Activated T-cell treated with anti-CD3 and anti-CD28 coated beads, Interleukin-2, amount 50 U/mL, for 24 hours (primary cell): ENCODE measurements at regions not wholly inside any gene's neighbourhood (a gene's known extent, or its start where the extent isn't known, plus 50 kb on each side); places are given as distances from the start of the nearest gene placed in this dataset.
"Not testable (repeated sequence)": the region's sequence is repeated elsewhere in the genome, so short reads cannot be mapped to it uniquely, and the experiment has no call there.

Source experiments
- DNase-seq: peaks from one replicate; pipeline ENCODE4 v3.0.0-alpha.2; 2020
- H3K27ac Mint-ChIP-seq: 2 replicates; pipeline ENCODE4 v1.8.0; 2020; ENCODE audit warnings: mild to moderate bottlenecking, mixed read lengths
- H3K27me3 Mint-ChIP-seq: 2 replicates; pipeline ENCODE4 v1.8.0; 2020; ENCODE audit warnings: mixed read lengths
- H3K36me3 Mint-ChIP-seq: 2 replicates; pipeline ENCODE4 v1.8.0; 2020; ENCODE audit warnings: low read depth, mixed read lengths
- H3K4me1 Mint-ChIP-seq: 2 replicates; pipeline ENCODE4 v1.8.0; 2020; ENCODE audit warnings: low read depth, mixed read lengths
- H3K4me3 Mint-ChIP-seq: 2 replicates; pipeline ENCODE4 v1.8.0; 2020; ENCODE audit warnings: mild to moderate bottlenecking, moderate library complexity, mixed read lengths
- H3K9me3 Mint-ChIP-seq: 2 replicates; pipeline ENCODE4 v1.8.0; 2020; ENCODE audit warnings: mixed read lengths

DNA sequence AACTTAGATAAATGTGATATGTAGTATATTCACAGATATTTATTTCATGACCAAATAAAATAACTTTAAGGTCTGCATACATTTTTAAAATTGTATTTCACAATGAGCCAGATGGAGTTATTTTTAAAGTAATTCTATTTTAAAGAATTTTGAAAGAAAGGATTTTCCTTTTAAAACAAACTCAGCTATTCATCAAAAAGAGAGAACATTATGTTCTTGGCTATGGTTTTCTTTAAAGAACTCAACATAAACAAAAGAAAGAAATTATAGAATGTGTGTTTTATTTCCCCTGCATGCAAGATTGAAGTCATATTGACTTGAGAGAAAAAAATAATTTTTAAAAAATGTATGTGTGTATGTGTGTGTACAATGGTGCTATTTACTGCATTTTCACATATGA is 1023.6 kb upstream of the CITED2 start:
- Mint-ChIP-seq H3K27ac (no peak overlapping the region), H3K27me3 (peaks cover 7% of the 10 kb centered on the region), H3K4me1 (no peaks in the 10 kb centered on the region), H3K4me3 (no peak overlapping the region), H3K36me3 (no peaks in the 10 kb centered on the region), H3K9me3 (no peaks in the 10 kb centered on the region)
- DNase-seq = no peak

DNA sequence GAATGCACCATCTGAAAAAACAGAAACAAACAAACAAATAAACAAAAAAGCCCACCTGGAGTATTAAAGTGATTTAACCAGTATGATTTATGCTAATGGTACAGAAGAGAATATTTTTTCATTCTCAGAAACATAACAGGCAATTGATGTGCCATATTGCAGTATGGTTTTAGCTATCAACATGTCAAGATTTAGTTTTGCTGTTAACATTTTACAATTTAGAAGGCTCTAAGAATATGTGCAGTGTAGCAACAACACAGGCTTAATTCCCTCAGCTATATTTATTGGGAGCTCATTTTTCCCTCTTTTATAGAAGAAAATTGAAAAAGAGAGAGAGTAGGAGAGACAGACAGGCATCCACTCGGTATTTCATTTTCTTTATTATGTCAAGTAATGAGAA is 1022.7 kb upstream of the CITED2 start:
- no peaks in the 10 kb centered on the region for H3K4me1 Mint-ChIP-seq
- H3K36me3 Mint-ChIP-seq = no peaks in the 10 kb centered on the region
- H3K27me3 Mint-ChIP-seq = peaks cover 7% of the 10 kb centered on the region
- no peak overlapping the region for H3K27ac Mint-ChIP-seq
- no peak for DNase-seq
- no peak overlapping the region for H3K4me3 Mint-ChIP-seq
- H3K9me3 Mint-ChIP-seq = no peaks in the 10 kb centered on the region

DNA sequence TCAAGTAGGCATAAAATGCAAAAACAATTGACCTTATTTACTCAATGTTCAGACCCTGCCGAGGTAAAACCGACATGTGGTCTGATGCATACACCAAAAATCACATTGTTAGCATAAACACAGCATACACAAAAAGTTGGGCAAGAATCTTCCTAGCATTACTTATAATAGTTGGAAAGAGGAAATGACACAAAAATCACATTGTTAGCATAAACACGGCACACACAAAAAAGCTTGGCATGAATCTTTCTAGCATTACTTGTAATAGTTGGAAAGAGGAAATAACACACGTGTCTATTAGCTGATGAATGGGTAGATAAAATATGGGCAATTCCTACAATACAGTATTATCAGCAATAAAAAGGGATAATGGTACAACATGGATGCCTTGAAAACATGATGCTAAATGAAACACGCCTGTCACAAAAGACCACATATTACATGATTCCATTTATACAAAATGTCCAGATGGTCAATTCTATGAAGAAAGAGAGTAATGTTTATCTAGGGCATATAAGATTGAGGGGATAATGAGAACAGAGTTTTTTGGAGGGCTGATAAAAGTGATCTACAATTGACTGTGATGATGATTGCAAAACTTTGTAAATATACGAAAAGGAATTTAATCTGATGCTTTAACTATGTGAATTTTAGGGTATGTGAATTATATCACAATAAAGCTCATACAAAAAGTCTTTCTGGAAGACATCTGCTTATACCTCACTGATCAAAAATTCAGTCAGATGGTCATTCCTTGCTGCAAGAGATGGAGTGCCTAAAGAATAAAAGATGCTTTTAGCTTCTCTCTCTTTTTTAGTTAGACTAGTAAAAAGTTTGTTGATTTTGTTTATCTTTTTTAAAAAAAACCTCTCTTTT is 1019.5 kb upstream of the CITED2 start:
- H3K36me3 Mint-ChIP-seq = no peaks in the 10 kb centered on the region
- no peak for DNase-seq
- no peaks in the 10 kb centered on the region for H3K4me1 Mint-ChIP-seq
- H3K27me3 Mint-ChIP-seq = peaks cover 3% of the 10 kb centered on the region
- H3K9me3 Mint-ChIP-seq = no peaks in the 10 kb centered on the region
- H3K4me3 Mint-ChIP-seq = no peak overlapping the region
- H3K27ac Mint-ChIP-seq = no peak overlapping the region

DNA sequence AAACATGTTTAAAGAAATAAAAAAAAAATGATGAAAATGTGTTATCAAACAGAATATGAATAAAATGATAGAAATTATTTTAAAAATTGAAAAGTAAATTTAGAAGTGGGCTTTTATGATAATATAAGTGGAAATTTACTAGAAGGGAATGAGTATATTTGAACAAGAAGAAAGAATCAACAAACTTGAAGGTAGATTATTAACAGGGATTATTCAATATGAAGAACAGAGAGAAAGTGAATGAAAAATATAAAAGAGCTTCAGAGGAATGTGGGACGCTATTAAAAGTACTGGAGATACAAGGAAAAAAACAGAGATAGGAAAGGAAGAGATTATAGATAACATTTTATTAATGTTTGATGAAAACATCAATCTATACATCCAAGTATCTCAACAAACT is 1014.4 kb upstream of the CITED2 start:
- Mint-ChIP-seq H3K4me3 (no peak overlapping the region), H3K27me3 (peaks cover 11% of the 10 kb centered on the region)

DNA sequence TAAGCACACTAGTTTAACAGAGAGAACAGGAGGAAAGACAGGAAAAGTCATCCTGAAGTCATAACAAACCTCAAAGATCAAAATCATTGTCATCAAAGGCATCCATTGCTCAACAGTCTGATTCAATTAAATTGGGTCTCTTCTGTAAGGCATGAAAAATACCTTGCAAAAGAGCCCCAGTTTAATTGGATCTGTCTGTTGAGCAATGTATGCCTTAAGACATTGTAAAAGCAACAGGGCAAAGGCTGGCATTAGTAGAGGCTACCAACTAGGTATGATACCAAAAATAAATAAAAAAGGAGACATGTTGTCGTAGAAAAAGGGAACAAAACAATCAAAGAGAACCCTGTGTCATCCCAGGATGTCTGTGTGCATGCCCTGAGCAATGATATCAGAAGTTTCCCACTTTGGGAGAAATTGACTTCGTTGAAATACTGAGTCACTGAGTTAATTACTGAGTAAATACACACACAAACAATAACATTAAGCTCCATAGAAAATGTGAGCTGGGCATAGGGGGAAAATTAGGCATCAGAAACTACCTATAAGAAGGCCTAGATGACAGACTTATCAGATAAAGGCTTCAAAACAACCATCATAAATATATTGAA is 1013.8 kb upstream of the CITED2 start:
- Mint-ChIP-seq H3K36me3 (no peaks in the 10 kb centered on the region), H3K4me1 (no peaks in the 10 kb centered on the region), H3K9me3 (peaks cover 5% of the 10 kb centered on the region), H3K27ac (no peak overlapping the region), H3K4me3 (no peak overlapping the region), H3K27me3 (peaks cover 8% of the 10 kb centered on the region)
- DNase-seq = no peak

More for the DNA sequence above, 1014.4 kb upstream of the CITED2 start:
- H3K36me3 Mint-ChIP-seq = no peaks in the 10 kb centered on the region
- H3K4me1 Mint-ChIP-seq = no peaks in the 10 kb centered on the region
- H3K27ac Mint-ChIP-seq = no peak overlapping the region
- peaks cover 5% of the 10 kb centered on the region for H3K9me3 Mint-ChIP-seq
- no peak for DNase-seq

DNA sequence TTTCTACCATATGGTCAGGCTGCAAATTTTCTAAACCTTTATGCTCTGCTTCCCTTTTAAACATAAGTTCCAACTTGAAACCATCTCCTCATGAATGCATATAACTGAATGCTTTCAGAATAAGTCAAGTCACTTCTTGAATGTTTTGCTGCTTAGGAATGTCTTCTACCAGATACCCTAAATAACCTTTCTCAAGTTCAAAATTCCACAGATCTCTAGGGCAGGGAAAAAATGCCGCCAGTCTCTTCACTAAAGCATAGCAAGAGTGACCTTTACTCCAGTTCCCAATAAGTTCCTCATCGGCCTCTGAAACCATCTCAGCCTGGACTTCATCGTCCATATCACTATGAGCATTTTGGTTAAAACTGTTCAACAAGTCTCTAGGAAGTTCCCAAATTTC is 1011.2 kb upstream of the CITED2 start:
- H3K36me3 Mint-ChIP-seq = no peaks in the 10 kb centered on the region
- no peak overlapping the region for H3K27ac Mint-ChIP-seq
- no peaks in the 10 kb centered on the region for H3K4me1 Mint-ChIP-seq
- DNase-seq = no peak
- H3K27me3 Mint-ChIP-seq = peaks cover 8% of the 10 kb centered on the region
- peaks cover 5% of the 10 kb centered on the region for H3K9me3 Mint-ChIP-seq
- no peak overlapping the region for H3K4me3 Mint-ChIP-seq

DNA sequence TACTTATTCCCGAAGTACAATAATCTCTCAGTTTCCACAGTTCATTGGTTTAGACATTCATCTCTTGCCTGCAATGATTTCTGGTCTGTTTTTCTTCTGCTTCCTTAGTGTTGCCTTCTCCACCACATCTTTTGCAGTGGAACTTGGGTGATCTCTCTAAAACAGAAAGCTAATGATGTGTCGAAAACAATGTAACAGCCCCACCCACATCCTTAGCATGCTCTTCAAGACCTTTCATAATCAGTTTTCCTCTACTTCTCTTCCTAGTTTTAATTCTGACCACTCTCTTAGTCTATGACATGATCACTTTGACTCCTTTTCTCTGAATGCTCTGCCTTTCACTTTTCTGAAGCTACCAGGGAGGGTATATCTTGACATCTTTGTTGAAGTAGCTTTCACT is 1007.9 kb upstream of the CITED2 start:
- Mint-ChIP-seq H3K4me1 (no peaks in the 10 kb centered on the region), H3K27ac (no peak overlapping the region), H3K4me3 (no peak overlapping the region), H3K9me3 (peaks cover 5% of the 10 kb centered on the region), H3K36me3 (no peaks in the 10 kb centered on the region), H3K27me3 (peaks cover 8% of the 10 kb centered on the region)
- no peak for DNase-seq

DNA sequence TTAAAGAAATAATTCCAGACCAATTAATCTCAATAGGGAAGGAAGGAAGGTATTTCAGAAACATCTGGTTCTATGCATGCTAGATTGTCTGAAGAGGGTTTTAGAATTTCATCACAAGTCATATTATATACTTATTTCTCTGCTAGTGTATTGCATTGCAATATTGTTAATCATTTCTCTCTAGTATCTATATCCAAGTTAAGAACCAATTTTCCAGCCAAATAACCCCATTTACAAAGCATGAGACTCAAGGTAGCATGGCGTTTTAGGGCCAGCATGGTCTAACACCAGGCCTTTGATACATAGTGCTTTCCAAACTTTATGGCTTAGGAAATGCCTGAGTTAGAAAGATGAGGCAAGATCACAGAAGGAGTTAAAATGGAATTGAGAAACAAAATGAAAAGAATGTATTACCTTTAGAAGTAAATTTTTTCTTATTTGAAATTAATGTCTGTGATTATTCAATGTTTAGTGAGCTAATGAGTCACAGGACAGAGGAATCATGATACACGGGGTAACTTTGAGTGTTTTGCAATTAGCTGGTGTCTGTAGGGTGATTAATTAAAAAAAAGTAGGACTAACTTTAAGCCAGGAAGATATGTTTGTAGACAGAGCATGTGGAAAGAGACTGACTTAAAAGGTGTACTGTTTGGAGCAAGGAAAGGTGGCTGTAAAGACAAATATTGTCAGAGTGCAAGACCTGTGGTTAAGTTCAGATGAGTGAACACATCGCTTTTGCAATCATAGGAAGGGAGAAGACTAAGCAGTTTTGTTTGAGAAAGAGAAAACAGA is 1006.2 kb upstream of the CITED2 start:
- H3K27ac Mint-ChIP-seq = no peak overlapping the region
- DNase-seq = no peak
- peaks cover 1% of the 10 kb centered on the region for H3K27me3 Mint-ChIP-seq
- no peaks in the 10 kb centered on the region for H3K4me1 Mint-ChIP-seq
- no peak overlapping the region for H3K4me3 Mint-ChIP-seq
- H3K9me3 Mint-ChIP-seq = peaks cover 2% of the 10 kb centered on the region
- H3K36me3 Mint-ChIP-seq = no peaks in the 10 kb centered on the region

DNA sequence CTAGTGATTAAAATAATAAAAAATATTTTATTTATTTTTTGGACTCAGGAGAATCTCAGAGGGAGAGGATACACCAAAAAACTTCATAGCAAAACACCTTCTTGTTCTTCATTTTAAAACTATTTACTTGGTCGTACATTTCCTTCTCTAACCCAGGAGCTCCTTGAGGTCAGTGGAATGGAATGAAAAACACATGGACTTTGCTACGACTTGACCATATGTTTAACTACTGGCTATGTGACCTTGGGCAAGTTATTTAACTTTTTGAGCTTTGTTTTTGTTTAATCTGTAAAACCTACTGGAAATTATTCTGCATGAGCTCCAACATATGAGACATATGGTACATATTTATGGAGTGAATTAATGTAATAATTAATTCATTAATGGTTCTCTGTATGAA is 1005.5 kb upstream of the CITED2 start:
- no peak for DNase-seq
- H3K9me3 Mint-ChIP-seq = no peaks in the 10 kb centered on the region
- no peaks in the 10 kb centered on the region for H3K27me3 Mint-ChIP-seq
- no peak overlapping the region for H3K27ac Mint-ChIP-seq
- H3K4me3 Mint-ChIP-seq = no peak overlapping the region
- H3K36me3 Mint-ChIP-seq = no peaks in the 10 kb centered on the region
- no peaks in the 10 kb centered on the region for H3K4me1 Mint-ChIP-seq

DNA sequence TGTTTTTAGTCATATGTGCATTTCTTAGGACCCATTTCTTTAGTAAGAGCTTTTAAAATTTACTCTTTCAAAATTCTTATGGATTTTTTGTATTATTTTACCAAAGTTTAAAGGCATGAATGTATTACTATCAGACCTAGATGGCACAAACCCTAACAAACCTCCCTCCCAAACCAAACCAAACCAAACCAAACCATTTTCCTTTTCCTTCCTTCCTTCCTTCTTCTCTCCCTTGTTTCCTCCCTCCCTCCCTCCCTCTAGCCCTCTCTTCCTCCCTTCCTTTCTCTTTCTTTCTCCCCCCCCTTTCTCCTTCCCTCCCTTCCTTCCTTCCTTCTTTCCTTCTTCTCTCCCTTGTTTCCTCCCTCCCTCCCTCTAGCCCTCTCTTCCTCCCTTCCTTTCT is 1001.8 kb upstream of the CITED2 start:
- no peak overlapping the region for H3K4me3 Mint-ChIP-seq
- H3K9me3 Mint-ChIP-seq = no peaks in the 10 kb centered on the region
- H3K4me1 Mint-ChIP-seq = no peaks in the 10 kb centered on the region
- H3K27me3 Mint-ChIP-seq = no peaks in the 10 kb centered on the region
- DNase-seq = no peak
- H3K27ac Mint-ChIP-seq = no peak overlapping the region
- no peaks in the 10 kb centered on the region for H3K36me3 Mint-ChIP-seq

DNA sequence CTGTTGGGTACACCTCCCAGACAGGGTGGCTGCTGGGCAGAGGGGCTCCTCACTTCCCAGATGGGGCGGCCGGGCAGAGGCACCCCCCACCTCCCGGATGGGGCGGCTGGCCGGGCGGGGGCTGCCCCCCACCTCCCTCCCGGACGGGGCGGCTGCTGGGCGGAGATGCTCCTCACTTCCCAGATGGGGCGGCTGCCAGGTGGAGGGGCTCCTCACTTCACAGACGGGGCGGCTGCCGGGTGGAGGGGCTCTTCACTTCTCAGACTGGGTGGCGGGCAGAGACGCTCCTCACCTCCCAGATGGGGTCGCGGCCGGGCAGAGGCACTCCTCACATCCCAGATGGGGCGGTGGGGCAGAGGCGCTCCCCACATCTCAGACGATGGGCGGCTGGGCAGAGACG is 999.3 kb upstream of the CITED2 start:
- not testable (repeated sequence) for H3K9me3 Mint-ChIP-seq, DNase-seq, H3K27me3 Mint-ChIP-seq

DNA sequence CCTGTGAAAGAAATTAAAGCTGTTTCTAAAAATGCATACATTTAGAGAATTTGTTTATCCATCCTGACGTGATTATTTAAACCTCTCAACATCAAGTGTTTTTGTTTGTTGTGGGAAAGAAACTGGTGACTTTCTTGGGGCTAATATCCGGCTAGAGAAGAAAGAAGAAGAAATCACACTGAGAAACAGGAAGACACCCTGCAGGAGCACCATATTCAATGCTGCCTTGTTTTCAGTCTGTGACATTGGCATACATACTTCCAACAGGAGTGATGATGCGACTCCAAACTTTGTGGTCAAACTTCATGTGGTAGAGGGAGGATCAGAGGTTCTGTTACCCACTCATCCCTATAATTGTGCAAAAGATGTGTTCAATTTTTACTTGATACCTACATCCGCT is 997.6 kb upstream of the CITED2 start:
- no peak for DNase-seq
- Mint-ChIP-seq H3K9me3 (no peaks in the 10 kb centered on the region), H3K4me3 (no peak overlapping the region), H3K27ac (no peak overlapping the region), H3K4me1 (no peaks in the 10 kb centered on the region), H3K27me3 (no peaks in the 10 kb centered on the region), H3K36me3 (no peaks in the 10 kb centered on the region)

More for the DNA sequence above, 999.3 kb upstream of the CITED2 start:
- H3K4me3 Mint-ChIP-seq, H3K36me3 Mint-ChIP-seq, H3K27ac Mint-ChIP-seq, H3K4me1 Mint-ChIP-seq: not testable (repeated sequence)

DNA sequence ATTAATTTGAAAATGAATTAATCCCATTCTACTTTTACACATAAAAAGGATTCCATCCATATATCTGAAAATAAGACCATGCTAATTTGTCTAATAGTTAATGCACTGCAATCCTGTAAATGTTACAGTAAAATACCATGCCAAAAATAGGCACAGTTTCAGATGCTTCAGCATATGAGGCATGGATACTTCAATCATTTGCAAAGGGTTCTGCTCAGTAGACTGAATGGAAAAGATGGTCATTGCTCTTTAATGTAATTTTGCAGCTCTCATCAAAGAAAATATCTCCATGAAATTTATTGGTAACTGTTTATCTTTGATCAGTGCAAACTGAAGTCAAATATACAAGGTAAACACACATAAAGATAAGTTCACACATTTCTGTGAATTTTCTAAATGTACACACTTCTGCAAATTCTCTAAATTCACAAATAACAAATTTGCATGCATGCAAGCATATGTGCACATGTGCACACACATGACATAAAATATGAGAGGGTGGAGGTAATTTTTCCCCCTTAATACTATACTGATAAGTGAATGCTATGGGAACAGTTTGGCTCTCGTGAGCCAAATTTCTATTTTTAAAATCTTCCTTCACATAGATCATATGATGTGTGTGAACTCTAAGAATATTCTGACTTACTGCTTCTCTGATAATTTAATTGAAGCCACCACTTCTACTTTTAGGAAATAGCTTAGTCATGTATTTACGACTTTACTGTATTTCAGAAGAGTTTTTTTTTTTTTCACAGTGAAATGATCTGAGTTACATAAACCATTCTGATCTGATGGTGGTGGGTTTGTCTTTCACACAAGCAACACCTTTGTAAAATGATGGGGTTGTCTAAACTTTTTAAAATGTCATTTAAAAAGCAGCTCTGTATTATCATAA is 996.8 kb upstream of the CITED2 start:
- Mint-ChIP-seq H3K9me3 (no peaks in the 10 kb centered on the region), H3K36me3 (no peaks in the 10 kb centered on the region), H3K27me3 (no peaks in the 10 kb centered on the region), H3K27ac (no peak overlapping the region), H3K4me1 (no peaks in the 10 kb centered on the region), H3K4me3 (no peak overlapping the region)
- DNase-seq = no peak

DNA sequence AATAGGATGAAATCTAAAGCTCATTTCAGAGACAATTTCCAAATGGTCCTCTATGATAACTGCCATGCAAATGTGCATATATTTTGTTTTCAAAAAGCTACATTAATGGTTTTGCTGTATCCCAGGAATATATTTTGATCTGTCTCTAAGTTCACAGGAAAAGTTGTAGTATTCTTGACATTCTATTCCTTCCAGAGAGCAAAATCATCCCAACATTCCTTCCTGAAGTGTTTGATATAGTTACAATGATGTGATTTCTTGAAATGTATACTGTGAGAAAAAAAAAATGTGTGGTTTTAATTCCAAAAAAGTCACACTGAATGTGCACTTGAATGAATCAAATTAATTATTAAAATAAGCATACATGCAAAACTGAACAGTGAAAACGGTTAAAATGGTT is 996.0 kb upstream of the CITED2 start:
- H3K4me1 Mint-ChIP-seq = no peaks in the 10 kb centered on the region
- no peak for DNase-seq
- no peaks in the 10 kb centered on the region for H3K27me3 Mint-ChIP-seq
- no peaks in the 10 kb centered on the region for H3K9me3 Mint-ChIP-seq
- H3K4me3 Mint-ChIP-seq = no peak overlapping the region
- no peak overlapping the region for H3K27ac Mint-ChIP-seq
- no peaks in the 10 kb centered on the region for H3K36me3 Mint-ChIP-seq
